Calu3 (cell line): ENCODE measurements at regions not wholly inside any gene's neighbourhood (a gene's known extent, or its start where the extent isn't known, plus 50 kb on each side); places are given as distances from the start of the nearest gene placed in this dataset.

Experiments
- BruUV-seq: library from RNA; stranded (reverse); fragments of 400-500 nt; replicated peaks from 2 replicates; lab custom pipeline; 2021; lab: Mats Ljungman, UMichigan
- CTCF ChIA-PET: fragments of 300-600 bp; sonication (Branson Sonifier 250); formaldehyde crosslinking; loops from one replicate; lab custom pipeline; 2022; ENCODE audit warnings: antibody characterized with exemption; lab: Charles Lee
- DNase-seq: peaks from one replicate; pipeline ENCODE4 v3.0.0; 2022
- H3K27ac Mint-ChIP-seq: one replicate; pipeline ENCODE4 v1.8.0; 2022; ENCODE audit warnings: mixed read lengths; ENCODE audit not compliant: unreplicated experiment
- H3K27me3 Mint-ChIP-seq: one replicate; pipeline ENCODE4 v1.8.0; 2022; ENCODE audit warnings: mixed read lengths; ENCODE audit not compliant: unreplicated experiment
- H3K36me3 Mint-ChIP-seq: one replicate; pipeline ENCODE4 v1.8.0; 2022; ENCODE audit warnings: mild to moderate bottlenecking, moderate library complexity, mixed read lengths; ENCODE audit not compliant: insufficient read depth, unreplicated experiment
- H3K4me1 Mint-ChIP-seq: one replicate; pipeline ENCODE4 v1.8.0; 2022; ENCODE audit warnings: mild to moderate bottlenecking, low read depth, mixed read lengths; ENCODE audit not compliant: unreplicated experiment
- H3K4me3 Mint-ChIP-seq: one replicate; pipeline ENCODE4 v1.8.0; 2022; ENCODE audit warnings: mild to moderate bottlenecking, low read depth, moderate library complexity, mixed read lengths; ENCODE audit not compliant: unreplicated experiment
- H3K9me3 Mint-ChIP-seq: one replicate; pipeline ENCODE4 v1.8.0; 2022; ENCODE audit warnings: low read depth, mixed read lengths; ENCODE audit not compliant: unreplicated experiment
- CTCF ChIP-seq: fragments of 200-600 bp; IDR thresholded peaks from one replicate; pipeline ENCODE4 v1.8.0; 2022; ENCODE audit warnings: antibody characterized with exemption; ENCODE audit not compliant: unreplicated experiment
- intact Hi-C: fragments of 100-400 bp; cut with micrococcal nuclease; formaldehyde crosslinking; loops from one replicate; pipeline ENCODE4 v1.10.0; 2022; ENCODE audit not compliant: unreplicated experiment

DNA sequence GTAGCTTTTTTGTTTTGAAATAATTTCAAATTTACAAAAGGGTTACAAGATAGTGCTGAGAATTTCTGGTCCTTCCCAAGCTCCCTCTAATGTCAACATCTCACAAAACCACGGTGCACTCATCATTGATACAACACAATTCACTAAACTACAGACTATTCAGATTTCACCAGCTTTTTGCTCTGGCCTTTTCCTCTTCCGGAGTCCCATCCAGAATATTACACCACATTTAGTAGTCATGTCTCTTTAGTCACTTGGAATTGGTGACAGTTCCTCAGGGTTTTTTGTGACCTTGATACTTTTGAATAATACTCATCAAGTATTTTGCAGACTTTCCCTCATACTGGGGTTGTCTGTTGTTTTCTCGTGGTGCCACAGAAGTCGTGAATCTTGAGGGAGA, 484.0 kb downstream of the GADD45G start:
- Mint-ChIP-seq H3K36me3 (no peaks in the 10 kb centered on the region), H3K4me1 (no peaks in the 10 kb centered on the region), H3K27ac (no peak overlapping the region), H3K9me3 (no peaks in the 10 kb centered on the region), H3K27me3 (peaks cover 92% of the 10 kb centered on the region), H3K4me3 (no peak overlapping the region)
- no peak for DNase-seq
- intact Hi-C loops = no loop called here
- CTCF ChIA-PET = no interaction called here
- BruUV-seq = no TSS peak
- no peak for TF ChIP-seq CTCF

- no peak overlapping the region for H3K27ac Mint-ChIP-seq
- H3K36me3 Mint-ChIP-seq = no peaks in the 10 kb centered on the region
- H3K9me3 Mint-ChIP-seq = no peaks in the 10 kb centered on the region
- BruUV-seq = no TSS peak
- TF ChIP-seq CTCF = no peak
- intact Hi-C loops = no loop called here
- CTCF ChIA-PET = no interaction called here
- peaks cover 84% of the 10 kb centered on the region for H3K27me3 Mint-ChIP-seq
- no peak for DNase-seq
- H3K4me3 Mint-ChIP-seq = no peak overlapping the region
- no peaks in the 10 kb centered on the region for H3K4me1 Mint-ChIP-seq
Measured at GRCh38 chr9:90090997-90091396, 486.2 kb downstream of the GADD45G start.

DNA sequence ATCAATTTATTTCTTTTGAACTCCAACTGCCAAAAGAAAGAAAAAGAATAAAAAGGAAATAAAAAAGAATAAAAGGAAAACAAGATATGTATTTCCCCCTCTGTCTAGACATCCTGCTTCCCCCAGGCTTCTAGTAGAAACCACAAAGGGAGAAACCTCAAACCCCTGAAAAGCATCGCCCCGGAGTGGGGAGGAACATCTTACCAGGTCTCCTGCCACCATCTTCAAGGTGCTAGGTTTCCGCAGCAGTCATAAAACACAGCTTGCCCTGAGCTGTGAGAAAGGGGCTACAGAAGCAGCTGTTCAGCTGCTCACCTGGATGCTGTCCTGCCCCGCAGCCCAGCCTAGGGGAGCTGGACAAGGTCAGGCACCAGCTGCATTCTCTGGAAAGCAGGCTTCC, 487.7 kb downstream of the GADD45G start:
- H3K4me1 Mint-ChIP-seq = no peaks in the 10 kb centered on the region
- no peak for DNase-seq
- H3K4me3 Mint-ChIP-seq = no peak overlapping the region
- TF ChIP-seq CTCF = no peak
- no TSS peak for BruUV-seq
- no peaks in the 10 kb centered on the region for H3K9me3 Mint-ChIP-seq
- no peak overlapping the region for H3K27ac Mint-ChIP-seq
- CTCF ChIA-PET = no interaction called here
- H3K36me3 Mint-ChIP-seq = no peaks in the 10 kb centered on the region
- intact Hi-C loops = no loop called here
- peaks cover 69% of the 10 kb centered on the region for H3K27me3 Mint-ChIP-seq

- H3K9me3 Mint-ChIP-seq = no peaks in the 10 kb centered on the region
- no peaks in the 10 kb centered on the region for H3K36me3 Mint-ChIP-seq
- no peak overlapping the region for H3K4me3 Mint-ChIP-seq
- TF ChIP-seq CTCF = no peak
- no peaks in the 10 kb centered on the region for H3K4me1 Mint-ChIP-seq
- BruUV-seq = no TSS peak
- intact Hi-C loops = no loop called here
- peaks cover 37% of the 10 kb centered on the region for H3K27me3 Mint-ChIP-seq
- DNase-seq = no peak
- CTCF ChIA-PET = interaction anchor here (0.6 to 1.5 kb wide), 2 partner anchors 493 to 1191 kb away, joined by 3 read pairs; no protein-coding TSS in a partner anchor
- H3K27ac Mint-ChIP-seq = no peak overlapping the region
Measured at GRCh38 chr9:90095682-90096081, 490.9 kb downstream of the GADD45G start.
